CD14-positive monocyte (primary cell): ENCODE measurements at regions not wholly inside any gene's neighbourhood (a gene's known extent, or its start where the extent isn't known, plus 50 kb on each side); places are given as distances from the start of the nearest gene placed in this dataset.
A peak's percentile ranks its signal among the peaks of the same experiment; 100 is the strongest.

ENCODE experiments used
- DNase-seq, 3 donors: peaks; one replicate each; pipeline ENCODE4 v3.0.0-alpha.2; 2011 to 2022
- H2AFZ ChIP-seq: 2 replicates; pipeline ENCODE4 v1.6.0; 2012; ENCODE audit warnings: mild to moderate bottlenecking, low read depth, low read length, inconsistent platforms; ENCODE audit not compliant: insufficient read depth, poor library complexity, severe bottlenecking
- H3K27ac ChIP-seq, 2 donors: 1 replicate in 1 of 2; 2 replicates in 1 of 2; pipeline ENCODE4 v1.5.1; 2012 to 2013; ENCODE audit warnings: low read length in 2 of 2, control low read depth in 1 of 2, inconsistent platforms in 1 of 2, low read depth in 1 of 2, mild to moderate bottlenecking in 1 of 2
- H3K27me3 ChIP-seq, 2 donors: one replicate each; pipeline versions ENCODE4 v1.6.0 to v1.6.1; 2011 to 2013; ENCODE audit warnings: low read length in 2 of 2; ENCODE audit not compliant: control insufficient read depth in 2 of 2, insufficient read depth in 2 of 2
- H3K36me3 ChIP-seq, 2 donors: replicated peaks in 1 of 2; 1 replicate in 1 of 2; 2 replicates in 1 of 2; pipeline versions ENCODE4 v1.5.1 to v1.6.1; 2012 to 2013; ENCODE audit warnings: low read length in 2 of 2, control low read depth in 1 of 2, inconsistent platforms in 1 of 2, mild to moderate bottlenecking in 1 of 2; ENCODE audit not compliant: insufficient read depth in 2 of 2, control insufficient read depth in 1 of 2
- H3K4me1 ChIP-seq, 2 donors: 1 replicate in 1 of 2; 2 replicates in 1 of 2; pipeline versions ENCODE4 v1.5.1 to v1.6.1; 2012 to 2013; ENCODE audit warnings: low read length in 2 of 2, control low read depth in 1 of 2, inconsistent platforms in 1 of 2, mild to moderate bottlenecking in 1 of 2, moderate library complexity in 1 of 2; ENCODE audit not compliant: insufficient read depth in 2 of 2, control insufficient read depth in 1 of 2
- H3K4me2 ChIP-seq: replicated peaks from 2 replicates; pipeline ENCODE3; 2012; ENCODE audit warnings: low read length, moderate library complexity, mild to moderate bottlenecking; ENCODE audit not compliant: poor library complexity, severe bottlenecking; ENCODE audit errors: extremely low read depth
- H3K4me3 ChIP-seq, 3 experiments: fragments of 200-600 bp in 1 of 3; sonication (generic) in 1 of 3; replicated peaks in 1 of 3; 1 replicate in 2 of 3; 2 replicates in 1 of 3; pipeline ENCODE4 v1.5.1; 2011 to 2013; ENCODE audit warnings: low read length in 3 of 3, mild to moderate bottlenecking in 3 of 3, control low read depth in 2 of 3, low read depth in 2 of 3, inconsistent platforms in 1 of 3, moderate library complexity in 1 of 3
- H3K79me2 ChIP-seq: 2 replicates; pipeline ENCODE4 v1.6.0; 2012; ENCODE audit warnings: mild to moderate bottlenecking, control low read depth, inconsistent platforms, low read length, moderate library complexity; ENCODE audit not compliant: insufficient read depth
- H3K9ac ChIP-seq: 2 replicates; pipeline ENCODE4 v1.6.0; 2017; ENCODE audit warnings: low read length, mild to moderate bottlenecking; ENCODE audit not compliant: insufficient read depth, poor library complexity, severe bottlenecking
- H3K9me3 ChIP-seq, 2 donors: replicated peaks in 1 of 2; 1 replicate in 1 of 2; 2 replicates in 1 of 2; pipeline versions ENCODE4 v1.5.1 to v1.6.1; 2012 to 2013; ENCODE audit warnings: low read length in 2 of 2, control low read depth in 1 of 2; ENCODE audit not compliant: control insufficient read depth in 1 of 2, insufficient read depth in 1 of 2
- H4K20me1 ChIP-seq: 2 replicates; pipeline ENCODE4 v1.6.0; 2012; ENCODE audit warnings: mild to moderate bottlenecking, low read length, control low read depth, moderate library complexity; ENCODE audit not compliant: insufficient read depth
- H3K27ac Mint-ChIP-seq, 7 donors: one replicate each; pipeline ENCODE4 v1.8.0; 2020; ENCODE audit warnings: mild to moderate bottlenecking in 7 of 7, mixed read lengths in 7 of 7, moderate library complexity in 6 of 7, inconsistent platforms in 2 of 7
- H3K27me3 Mint-ChIP-seq, 3 donors: one replicate each; pipeline ENCODE4 v1.8.0; 2021 to 2022; ENCODE audit warnings: low read depth in 3 of 3, mild to moderate bottlenecking in 3 of 3, mixed read lengths in 3 of 3, moderate library complexity in 3 of 3, inconsistent platforms in 1 of 3
- H3K36me3 Mint-ChIP-seq, 2 donors: one replicate each; pipeline ENCODE4 v1.8.0; 2020; ENCODE audit warnings: mixed read lengths in 2 of 2, inconsistent platforms in 1 of 2, mild to moderate bottlenecking in 1 of 2
- H3K4me1 Mint-ChIP-seq: one replicate; pipeline ENCODE4 v1.8.0; 2020; ENCODE audit warnings: mild to moderate bottlenecking, mixed read lengths
- H3K4me3 Mint-ChIP-seq, 2 donors: one replicate each; pipeline ENCODE4 v1.8.0; 2020; ENCODE audit warnings: mild to moderate bottlenecking in 2 of 2, mixed read lengths in 2 of 2, moderate library complexity in 1 of 2
- H3K9me3 Mint-ChIP-seq, 7 donors: one replicate each; pipeline ENCODE4 v1.8.0; 2020 to 2022; ENCODE audit warnings: mixed read lengths in 7 of 7, mild to moderate bottlenecking in 6 of 7, moderate library complexity in 6 of 7, inconsistent platforms in 2 of 7
- WGBS: methylation state at CpG from one replicate; pipeline ENCODE4 v1.1.5; 2013; ENCODE audit warnings: missing lambda C conversion rate; ENCODE audit not compliant: insufficient coverage; 5-methylcytosine and 5-hydroxymethylcytosine counted together
- intact Hi-C, 2 donors: fragments of 100-400 bp; cut with micrococcal nuclease; formaldehyde crosslinking; loops; one replicate each; pipeline versions ENCODE4 v1.15.0 to v1.15.1; 2023
- TF ChIP-seq, protein P1 (sequence below): fragments of 200-600 bp; IDR thresholded peaks from one replicate; pipeline ENCODE4 v1.8.0; 2022; ENCODE audit warnings: antibody characterized with exemption, mild to moderate bottlenecking

DNA sequence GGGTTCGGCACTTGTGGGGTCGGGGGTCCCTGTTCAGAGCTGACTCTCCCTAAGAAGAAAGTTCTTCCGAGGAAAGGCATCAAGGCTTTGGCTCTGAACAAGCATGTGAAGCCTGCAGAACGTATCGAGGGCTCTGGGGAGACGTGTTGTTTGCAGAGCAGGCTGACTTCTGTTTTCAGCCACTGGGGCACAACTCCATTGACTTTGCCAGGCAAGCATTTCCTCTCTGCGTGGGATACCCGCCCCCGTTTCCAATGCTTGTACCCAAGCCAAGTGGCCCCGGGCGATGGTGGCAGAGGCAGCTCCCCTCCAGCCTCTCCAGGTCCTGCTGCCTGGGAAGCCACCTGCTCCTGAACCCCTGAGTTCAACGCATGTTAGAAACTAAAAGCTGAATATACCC lies 255.7 kb downstream of the RBFOX3 start:
- H3K4me3 ChIP-seq: no peak overlapping the region
- H3K4me2 ChIP-seq: no peak overlapping the region
- peaks cover 8 to 15% of the 10 kb centered on the region in 2 donors for H3K9me3 ChIP-seq
- H3K36me3 ChIP-seq: no peaks in the 10 kb centered on the region
- Mint-ChIP-seq H3K27ac (no peak overlapping the region), H3K4me3 (no peak overlapping the region), H3K27me3 (peaks cover 11 to 16% (median 14%) of the 10 kb centered on the region in 3 donors), H3K4me1 (no peaks in the 10 kb centered on the region), H3K9me3 (peaks cover 6 to 17% (median 10%) of the 10 kb centered on the region in 7 donors), H3K36me3 (no peaks in the 10 kb centered on the region)
- H3K9ac ChIP-seq: no peak overlapping the region
- TF ChIP-seq, protein P1, sequence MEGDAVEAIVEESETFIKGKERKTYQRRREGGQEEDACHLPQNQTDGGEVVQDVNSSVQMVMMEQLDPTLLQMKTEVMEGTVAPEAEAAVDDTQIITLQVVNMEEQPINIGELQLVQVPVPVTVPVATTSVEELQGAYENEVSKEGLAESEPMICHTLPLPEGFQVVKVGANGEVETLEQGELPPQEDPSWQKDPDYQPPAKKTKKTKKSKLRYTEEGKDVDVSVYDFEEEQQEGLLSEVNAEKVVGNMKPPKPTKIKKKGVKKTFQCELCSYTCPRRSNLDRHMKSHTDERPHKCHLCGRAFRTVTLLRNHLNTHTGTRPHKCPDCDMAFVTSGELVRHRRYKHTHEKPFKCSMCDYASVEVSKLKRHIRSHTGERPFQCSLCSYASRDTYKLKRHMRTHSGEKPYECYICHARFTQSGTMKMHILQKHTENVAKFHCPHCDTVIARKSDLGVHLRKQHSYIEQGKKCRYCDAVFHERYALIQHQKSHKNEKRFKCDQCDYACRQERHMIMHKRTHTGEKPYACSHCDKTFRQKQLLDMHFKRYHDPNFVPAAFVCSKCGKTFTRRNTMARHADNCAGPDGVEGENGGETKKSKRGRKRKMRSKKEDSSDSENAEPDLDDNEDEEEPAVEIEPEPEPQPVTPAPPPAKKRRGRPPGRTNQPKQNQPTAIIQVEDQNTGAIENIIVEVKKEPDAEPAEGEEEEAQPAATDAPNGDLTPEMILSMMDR: no peak
- H3K27me3 ChIP-seq: no peaks in the 10 kb centered on the region
- no peaks in the 10 kb centered on the region for H3K4me1 ChIP-seq
- no peaks in the 10 kb centered on the region for H3K79me2 ChIP-seq
- DNase-seq: no peak
- H4K20me1 ChIP-seq: no peaks in the 10 kb centered on the region
- intact Hi-C loops: no loop called here
- H2AFZ ChIP-seq: no peak overlapping the region
- WGBS: 72% methylated on average over 9 of the region's 12 CpGs
- H3K27ac ChIP-seq: no peak overlapping the region

DNA sequence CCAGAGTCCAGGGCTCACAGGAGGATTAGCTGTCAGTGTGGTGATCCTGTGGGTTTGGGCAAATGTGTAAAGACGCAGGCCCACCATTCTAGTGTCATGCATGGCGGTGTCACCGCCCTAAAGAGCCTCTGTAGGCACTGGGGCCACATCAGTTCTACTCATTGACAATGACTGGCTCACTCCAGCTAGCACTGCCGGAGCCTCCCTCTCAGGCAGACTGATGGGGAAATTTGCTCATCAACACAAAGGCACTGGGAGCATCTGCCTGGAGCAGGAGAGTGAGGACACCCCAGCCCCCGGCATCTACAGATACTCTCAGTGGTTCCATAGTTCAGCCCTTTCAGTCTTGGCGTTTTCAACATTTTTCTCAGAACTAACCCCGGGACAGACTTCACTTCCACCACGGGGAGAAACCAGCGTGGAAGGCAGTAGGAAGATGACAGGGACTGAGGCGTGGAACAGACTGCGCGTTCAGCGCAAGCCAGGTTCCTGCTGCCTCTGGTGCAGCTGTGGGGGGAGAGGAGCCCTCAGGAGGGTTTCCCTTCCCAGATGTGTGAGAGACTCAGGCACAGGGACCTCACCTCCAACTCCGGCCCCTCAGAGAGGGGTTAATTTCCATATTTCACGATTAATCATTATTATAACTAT lies 256.6 kb downstream of the RBFOX3 start:
- H3K9ac ChIP-seq: no peak overlapping the region
- intact Hi-C loops: no loop called here
- H2AFZ ChIP-seq: no peak overlapping the region
- H3K4me1 Mint-ChIP-seq: no peaks in the 10 kb centered on the region
- H3K4me3 Mint-ChIP-seq: no peak overlapping the region
- peaks cover 8 to 15% of the 10 kb centered on the region in 2 donors for H3K9me3 ChIP-seq
- whole genome bisulfite sequencing: 78% methylated on average over 9 of the region's 15 CpGs
- no peak overlapping the region for H3K27ac ChIP-seq
- peak overlapping the region in 1 of 7 donors; percentile 12 for H3K27ac Mint-ChIP-seq
- no peaks in the 10 kb centered on the region for H4K20me1 ChIP-seq
- H3K27me3 Mint-ChIP-seq: peaks cover 11 to 23% (median 15%) of the 10 kb centered on the region in 3 donors
- H3K4me1 ChIP-seq: no peaks in the 10 kb centered on the region
- no peak for DNase-seq
- H3K4me2 ChIP-seq: no peak overlapping the region
- no peak overlapping the region for H3K4me3 ChIP-seq
- no peaks in the 10 kb centered on the region for H3K27me3 ChIP-seq
- TF ChIP-seq, protein P1: no peak
- H3K79me2 ChIP-seq: no peaks in the 10 kb centered on the region
- H3K9me3 Mint-ChIP-seq: peaks cover 6 to 17% (median 10%) of the 10 kb centered on the region in 7 donors
- no peaks in the 10 kb centered on the region for H3K36me3 Mint-ChIP-seq
- no peaks in the 10 kb centered on the region for H3K36me3 ChIP-seq
